Activated CD4-positive, alpha-beta T cell treated with anti-CD3 and anti-CD28 coated beads for 36 hours (primary cell): ENCODE measurements at regions not wholly inside any gene's neighbourhood (a gene's known extent, or its start where the extent isn't known, plus 50 kb on each side); places are given as distances from the start of the nearest gene placed in this dataset.

ENCODE experiments used
- ATAC-seq: fragments of 200-7000 bp; cut with Tn5 transposase; one replicate; pipeline ENCODE4 v1.10.0; 2021; ENCODE audit warnings: mild to moderate bottlenecking, moderate library complexity
- CTCF ChIA-PET: fragments of 350-600 bp; sonication (Branson Sonifier 250); formaldehyde crosslinking; loops from one replicate; lab custom pipeline; 2021; ENCODE audit warnings: antibody characterized with exemption; lab: Charles Lee
- POLR2A ChIA-PET: fragments of 350-600 bp; sonication (Branson Sonifier 250); formaldehyde crosslinking; loops from one replicate; lab custom pipeline; 2021; ENCODE audit warnings: antibody characterized with exemption, inconsistent platforms; lab: Charles Lee
- DNase-seq: peaks from one replicate; pipeline ENCODE4 v3.0.0-alpha.2; 2020
- H3K27ac Mint-ChIP-seq: one replicate; pipeline ENCODE4 v1.8.0; 2021; ENCODE audit warnings: mixed read lengths
- H3K27me3 Mint-ChIP-seq: one replicate; pipeline ENCODE4 v1.8.0; 2021; ENCODE audit warnings: mixed read lengths
- H3K36me3 Mint-ChIP-seq: one replicate; pipeline ENCODE4 v1.8.0; 2021; ENCODE audit warnings: low read depth, mixed read lengths
- H3K4me1 Mint-ChIP-seq: one replicate; pipeline ENCODE4 v1.8.0; 2021; ENCODE audit warnings: mixed read lengths
- H3K4me3 Mint-ChIP-seq: one replicate; pipeline ENCODE4 v1.8.0; 2021; ENCODE audit warnings: mild to moderate bottlenecking, moderate library complexity, mixed read lengths
- H3K9me3 Mint-ChIP-seq: one replicate; pipeline ENCODE4 v1.8.0; 2021; ENCODE audit warnings: low read depth, mixed read lengths
- intact Hi-C, 2 experiments: fragments of 100-400 bp; cut with DNase I in 1 of 2; cut with micrococcal nuclease in 1 of 2; formaldehyde crosslinking; loops; one replicate each; pipeline versions ENCODE4 v1.14.2 to v1.15.1; 2022 to 2024; cut with DNase I, micrococcal nuclease

DNA sequence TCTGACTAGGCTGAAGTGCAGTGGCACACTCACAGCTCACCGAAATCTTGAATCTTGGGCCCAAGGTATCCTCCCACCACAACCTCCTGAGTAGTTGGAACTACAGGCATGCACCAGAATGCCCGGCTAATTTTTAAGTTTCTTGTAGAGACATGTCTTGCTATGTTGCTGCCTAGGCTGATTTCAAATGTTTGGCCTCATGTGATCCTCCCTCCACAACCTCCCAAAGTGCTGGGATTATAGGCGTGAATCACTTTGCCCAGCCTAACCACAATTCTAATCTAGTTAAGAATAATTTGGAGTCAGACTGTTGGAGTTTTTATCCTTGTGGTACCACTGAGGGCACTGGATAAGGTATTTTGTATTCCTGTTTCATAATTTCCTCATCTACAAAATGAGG lies 317.5 kb upstream of the AGA start:
- CTCF ChIA-PET, result interaction anchor here (0.7 kb wide), 1 partner anchor 39 kb away, joined by 3 read pairs; no protein-coding TSS in a partner anchor
- no peaks in the 10 kb centered on the region for H3K4me1 Mint-ChIP-seq
- DNase-seq, result no peak
- H3K27me3 Mint-ChIP-seq, result no peaks in the 10 kb centered on the region
- H3K9me3 Mint-ChIP-seq, result no peaks in the 10 kb centered on the region
- H3K4me3 Mint-ChIP-seq, result no peak overlapping the region
- POLR2A ChIA-PET, result no interaction called here
- intact Hi-C loops, result no loop called here
- no peaks in the 10 kb centered on the region for H3K36me3 Mint-ChIP-seq
- H3K27ac Mint-ChIP-seq, result no peak overlapping the region
- ATAC-seq, result no peak

DNA sequence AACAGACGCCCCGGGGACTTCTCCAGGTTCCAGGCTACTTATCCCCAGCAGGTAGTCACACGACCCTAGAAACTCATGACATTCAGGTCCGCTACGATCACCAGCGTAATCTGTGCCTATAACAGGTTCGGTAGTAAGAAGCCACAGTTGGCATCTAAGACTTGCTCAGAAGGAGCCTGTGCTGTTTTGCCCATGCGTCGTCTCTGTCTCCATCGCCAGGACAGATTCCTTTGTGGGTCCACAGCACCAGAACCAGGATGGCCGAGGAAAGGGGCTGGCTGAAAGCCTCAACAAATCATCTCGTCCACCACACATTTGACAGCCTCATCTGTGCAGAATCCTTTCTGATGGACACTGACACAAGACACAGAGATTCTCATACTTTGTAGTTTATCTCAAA lies 319.5 kb upstream of the AGA start:
- no peak overlapping the region for H3K4me3 Mint-ChIP-seq
- CTCF ChIA-PET, result interaction anchor here (0.6 kb wide), 1 partner anchor 105 kb away, joined by 4 read pairs; no protein-coding TSS in a partner anchor
- no peaks in the 10 kb centered on the region for H3K4me1 Mint-ChIP-seq
- intact Hi-C loops, result no loop called here
- POLR2A ChIA-PET, result no interaction called here
- DNase-seq (no peak), ATAC-seq (no peak)
- H3K27ac Mint-ChIP-seq, result no peak overlapping the region
- no peaks in the 10 kb centered on the region for H3K9me3 Mint-ChIP-seq
- no peaks in the 10 kb centered on the region for H3K27me3 Mint-ChIP-seq
- no peaks in the 10 kb centered on the region for H3K36me3 Mint-ChIP-seq

DNA sequence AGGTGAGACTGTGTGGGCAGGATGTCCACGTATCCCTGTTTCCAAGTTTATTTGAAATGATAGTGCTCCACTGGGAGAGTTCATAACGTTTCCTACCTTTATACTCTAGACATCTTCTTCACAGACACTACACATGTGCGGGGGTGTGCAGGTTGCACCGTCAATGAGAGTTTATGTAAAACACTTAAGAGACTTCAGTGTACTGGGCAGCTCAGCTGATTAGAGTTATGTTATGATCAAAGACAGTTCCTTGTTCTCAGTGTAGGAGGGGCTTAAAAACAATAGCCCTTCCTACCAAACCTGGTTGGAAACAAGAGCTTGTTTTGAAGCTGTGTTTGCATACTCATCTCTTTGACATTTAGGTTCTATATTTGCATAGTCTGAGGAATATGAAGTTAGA lies 326.9 kb upstream of the AGA start:
- Mint-ChIP-seq H3K9me3 (no peaks in the 10 kb centered on the region), H3K4me1 (no peaks in the 10 kb centered on the region), H3K36me3 (no peaks in the 10 kb centered on the region), H3K27ac (no peak overlapping the region), H3K4me3 (no peak overlapping the region), H3K27me3 (peaks cover 2% of the 10 kb centered on the region)
- ChIA-PET POLR2A (no interaction called here), CTCF (interaction anchor here (0.6 kb wide), 1 partner anchor 473 kb away, joined by 3 read pairs; no protein-coding TSS in a partner anchor)
- intact Hi-C loops, result no loop called here
- DNase-seq, result no peak
- ATAC-seq, result no peak

DNA sequence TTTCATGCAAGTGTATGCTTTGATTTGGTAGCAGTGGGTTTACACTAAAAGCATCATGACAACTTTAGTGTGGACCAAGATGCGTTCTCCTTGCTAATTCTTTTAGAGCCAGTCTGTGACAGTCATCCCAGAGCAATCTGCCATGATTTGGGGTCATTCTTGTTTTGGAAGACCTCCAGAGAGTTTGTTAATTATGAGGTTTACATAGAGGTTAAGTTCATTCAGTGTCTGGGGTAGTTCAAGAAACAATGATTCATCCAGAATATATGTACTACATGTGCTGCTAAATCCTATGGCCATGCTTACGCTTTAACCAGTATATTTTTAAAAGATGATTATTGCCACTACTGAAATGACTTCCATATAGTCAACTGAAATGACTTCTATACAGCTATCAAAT lies 328.5 kb upstream of the AGA start:
- ATAC-seq (no peak), DNase-seq (no peak)
- H3K27ac Mint-ChIP-seq, result no peak overlapping the region
- intact Hi-C loops, result no loop called here
- ChIA-PET POLR2A (interaction anchor here (0.6 kb wide), 1 partner anchor 292 kb away, joined by 7 read pairs; no protein-coding TSS in a partner anchor), CTCF (no interaction called here)
- H3K9me3 Mint-ChIP-seq, result no peaks in the 10 kb centered on the region
- no peak overlapping the region for H3K4me3 Mint-ChIP-seq
- peaks cover 2% of the 10 kb centered on the region for H3K27me3 Mint-ChIP-seq
- no peaks in the 10 kb centered on the region for H3K36me3 Mint-ChIP-seq
- H3K4me1 Mint-ChIP-seq, result no peaks in the 10 kb centered on the region

DNA sequence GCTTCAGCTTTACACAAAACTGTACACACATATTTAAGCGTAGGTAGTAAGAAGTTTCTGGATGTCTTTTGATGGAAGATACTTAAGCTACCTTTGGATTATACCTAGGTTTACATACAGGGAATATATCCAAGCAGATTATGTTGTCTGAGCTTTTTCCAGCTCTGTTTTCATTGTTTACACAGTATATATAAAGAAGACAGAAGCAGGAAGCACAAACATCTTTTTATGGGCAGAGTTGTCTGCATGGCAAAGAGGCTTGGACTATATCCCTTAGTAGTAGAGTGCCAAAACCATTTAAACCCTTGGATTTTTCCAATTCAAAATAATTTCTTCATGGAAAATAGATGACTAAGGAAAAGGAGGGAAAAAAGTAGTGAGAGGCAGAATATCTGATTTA lies 329.4 kb upstream of the AGA start:
- peaks cover 3% of the 10 kb centered on the region for H3K27me3 Mint-ChIP-seq
- no peak for DNase-seq
- no peaks in the 10 kb centered on the region for H3K36me3 Mint-ChIP-seq
- no peak for ATAC-seq
- no peak overlapping the region for H3K27ac Mint-ChIP-seq
- H3K4me1 Mint-ChIP-seq, result no peaks in the 10 kb centered on the region
- ChIA-PET POLR2A (interaction anchor here (0.6 kb wide), 1 partner anchor 291 kb away, joined by 7 read pairs; no protein-coding TSS in a partner anchor), CTCF (no interaction called here)
- intact Hi-C loops, result no loop called here
- no peak overlapping the region for H3K4me3 Mint-ChIP-seq
- H3K9me3 Mint-ChIP-seq, result no peaks in the 10 kb centered on the region

DNA sequence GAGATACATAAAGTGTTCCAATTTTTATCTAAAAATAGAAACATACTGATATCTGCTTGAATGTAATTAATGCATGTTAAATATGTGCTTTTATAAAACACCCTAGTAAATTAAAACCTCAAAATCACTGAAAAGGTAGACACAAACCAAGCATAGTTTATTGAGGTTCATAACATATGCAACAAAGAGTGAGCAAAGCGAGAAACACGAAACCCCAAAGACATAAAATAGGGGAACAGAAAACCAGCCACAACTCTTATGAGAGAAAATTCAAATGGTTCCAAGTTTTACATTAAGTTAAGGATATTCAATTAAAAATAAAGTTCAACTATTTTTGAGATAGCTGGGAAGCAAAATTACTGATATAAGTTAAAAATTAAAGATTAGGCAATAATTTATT lies 336.4 kb upstream of the AGA start:
- ChIA-PET POLR2A (no interaction called here), CTCF (no interaction called here)
- DNase-seq, result no peak
- intact Hi-C loops, result no loop called here
- Mint-ChIP-seq H3K4me1 (no peaks in the 10 kb centered on the region), H3K9me3 (no peaks in the 10 kb centered on the region), H3K27me3 (peaks cover 7% of the 10 kb centered on the region), H3K4me3 (no peak overlapping the region), H3K36me3 (no peaks in the 10 kb centered on the region), H3K27ac (no peak overlapping the region)
- ATAC-seq, result no peak

DNA sequence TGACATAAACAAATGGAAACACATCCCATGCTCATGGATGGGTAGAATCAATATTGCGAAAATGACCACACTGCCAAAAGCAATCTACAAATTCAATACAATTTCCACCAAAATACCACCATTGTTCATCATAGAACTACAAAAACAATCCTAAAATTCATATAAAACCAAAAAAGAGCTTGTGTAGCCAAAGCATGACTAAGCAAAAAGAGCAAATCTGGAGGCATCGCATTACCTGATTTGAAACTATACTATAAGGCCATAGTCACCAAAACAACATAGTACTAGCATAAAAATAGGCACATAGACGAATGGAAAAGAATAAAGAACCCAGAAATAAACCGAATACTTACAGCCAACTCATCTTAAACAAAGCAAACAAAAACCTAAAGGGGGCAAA lies 342.8 kb upstream of the AGA start:
- no peak overlapping the region for H3K4me3 Mint-ChIP-seq
- H3K36me3 Mint-ChIP-seq, result no peaks in the 10 kb centered on the region
- ChIA-PET CTCF (no interaction called here), POLR2A (no interaction called here)
- intact Hi-C loops, result no loop called here
- ATAC-seq (no peak), DNase-seq (no peak)
- H3K4me1 Mint-ChIP-seq, result no peaks in the 10 kb centered on the region
- H3K9me3 Mint-ChIP-seq, result no peaks in the 10 kb centered on the region
- peaks cover 3% of the 10 kb centered on the region for H3K27me3 Mint-ChIP-seq
- H3K27ac Mint-ChIP-seq, result no peak overlapping the region

DNA sequence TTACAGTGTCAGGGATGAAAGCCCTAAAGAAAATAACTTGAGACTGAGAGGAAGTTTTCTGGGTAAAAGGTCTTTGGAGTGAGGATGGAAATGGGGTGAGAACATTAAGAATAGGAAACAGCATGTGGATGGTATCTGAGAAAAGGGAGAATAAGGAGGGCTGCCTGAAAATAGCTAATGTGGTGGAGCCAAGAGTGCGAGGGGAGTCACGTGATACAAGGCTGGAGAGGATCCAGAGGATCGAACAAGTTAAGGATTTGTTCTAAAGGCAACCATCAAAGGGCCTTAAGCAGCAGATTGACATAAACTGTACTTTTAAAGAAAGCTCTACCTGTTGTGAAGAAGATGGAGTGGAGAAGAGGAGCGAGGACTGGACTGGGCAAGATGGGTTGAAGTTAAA lies 347.4 kb upstream of the AGA start:
- H3K27ac Mint-ChIP-seq, result no peak overlapping the region
- CTCF ChIA-PET, result no interaction called here
- intact Hi-C loops, result no loop called here
- DNase-seq, result no peak
- POLR2A ChIA-PET, result no interaction called here
- H3K9me3 Mint-ChIP-seq, result no peaks in the 10 kb centered on the region
- H3K36me3 Mint-ChIP-seq, result no peaks in the 10 kb centered on the region
- no peak for ATAC-seq
- H3K4me1 Mint-ChIP-seq, result no peaks in the 10 kb centered on the region
- H3K4me3 Mint-ChIP-seq, result no peak overlapping the region
- peaks cover 2% of the 10 kb centered on the region for H3K27me3 Mint-ChIP-seq

DNA sequence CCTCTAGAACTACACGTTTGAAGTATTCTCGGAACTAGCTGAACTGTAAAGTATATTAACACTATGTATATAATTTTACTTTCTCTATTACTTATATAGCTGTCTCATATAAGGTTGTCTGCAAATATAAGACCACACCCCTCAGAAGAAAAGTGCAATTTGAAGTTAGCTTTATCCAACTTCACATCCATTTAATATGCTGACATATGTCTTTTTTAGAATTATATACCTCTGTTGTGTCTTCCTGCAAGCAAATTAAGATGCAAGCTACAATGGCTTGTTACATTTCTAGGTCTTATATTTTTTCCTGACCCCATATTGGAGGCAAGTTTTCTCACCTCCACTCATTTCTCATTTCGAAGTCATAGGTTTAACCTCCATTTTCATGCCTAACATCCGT lies 349.0 kb upstream of the AGA start:
- Mint-ChIP-seq H3K4me1 (no peaks in the 10 kb centered on the region), H3K27ac (no peak overlapping the region), H3K36me3 (no peaks in the 10 kb centered on the region), H3K27me3 (peaks cover 2% of the 10 kb centered on the region), H3K4me3 (no peak overlapping the region), H3K9me3 (no peaks in the 10 kb centered on the region)
- DNase-seq, result no peak
- POLR2A ChIA-PET, result no interaction called here
- CTCF ChIA-PET, result no interaction called here
- intact Hi-C loops, result no loop called here
- ATAC-seq, result no peak

DNA sequence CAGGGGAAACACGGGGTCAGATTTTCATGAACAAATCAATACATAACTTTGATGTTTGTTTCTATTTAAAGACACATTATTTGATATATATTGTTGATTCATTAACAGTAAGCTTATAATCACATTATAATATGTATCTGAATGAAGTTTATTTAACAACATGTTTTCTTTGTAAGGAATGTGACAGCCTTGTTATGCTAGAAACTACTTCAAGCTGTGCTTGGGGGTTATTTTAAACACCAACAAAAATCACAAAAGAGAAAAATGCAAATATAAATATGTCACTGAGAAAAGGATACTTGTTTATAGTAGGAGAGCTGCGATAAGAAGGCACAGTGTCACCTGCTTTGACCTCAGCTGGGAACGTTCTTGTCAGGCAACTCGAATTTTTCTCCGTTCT lies 354.6 kb upstream of the AGA start:
- Mint-ChIP-seq H3K4me1 (no peaks in the 10 kb centered on the region), H3K27ac (no peak overlapping the region), H3K27me3 (peaks cover 4% of the 10 kb centered on the region), H3K36me3 (no peaks in the 10 kb centered on the region), H3K4me3 (no peak overlapping the region), H3K9me3 (no peaks in the 10 kb centered on the region)
- POLR2A ChIA-PET, result no interaction called here
- CTCF ChIA-PET, result no interaction called here
- DNase-seq, result no peak
- no peak for ATAC-seq
- intact Hi-C loops, result no loop called here

DNA sequence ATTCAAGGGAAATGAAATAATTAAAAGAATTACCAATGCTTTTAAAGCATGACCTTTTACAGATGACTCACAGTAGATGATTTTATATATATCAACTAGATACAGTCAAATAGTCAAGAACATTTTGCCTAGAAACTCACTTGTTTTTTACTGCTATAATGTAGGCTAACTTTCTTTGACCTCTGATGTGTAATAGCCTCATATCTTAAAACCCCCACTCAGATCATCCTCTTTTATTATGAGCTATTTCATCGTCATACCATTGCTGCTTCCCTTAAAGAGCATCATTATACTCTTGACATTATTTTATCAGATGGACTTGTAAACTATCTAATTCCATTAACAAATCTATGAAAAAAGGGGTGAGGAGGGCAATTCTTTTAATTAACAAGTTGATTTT lies 355.9 kb upstream of the AGA start:
- no peak overlapping the region for H3K27ac Mint-ChIP-seq
- H3K36me3 Mint-ChIP-seq, result no peaks in the 10 kb centered on the region
- DNase-seq, result no peak
- no peak for ATAC-seq
- POLR2A ChIA-PET, result no interaction called here
- no peaks in the 10 kb centered on the region for H3K9me3 Mint-ChIP-seq
- no peak overlapping the region for H3K4me3 Mint-ChIP-seq
- intact Hi-C loops, result no loop called here
- CTCF ChIA-PET, result interaction anchor here (0.7 kb wide), 1 partner anchor 38 kb away, joined by 3 read pairs; no protein-coding TSS in a partner anchor
- H3K27me3 Mint-ChIP-seq, result peaks cover 2% of the 10 kb centered on the region
- no peaks in the 10 kb centered on the region for H3K4me1 Mint-ChIP-seq

DNA sequence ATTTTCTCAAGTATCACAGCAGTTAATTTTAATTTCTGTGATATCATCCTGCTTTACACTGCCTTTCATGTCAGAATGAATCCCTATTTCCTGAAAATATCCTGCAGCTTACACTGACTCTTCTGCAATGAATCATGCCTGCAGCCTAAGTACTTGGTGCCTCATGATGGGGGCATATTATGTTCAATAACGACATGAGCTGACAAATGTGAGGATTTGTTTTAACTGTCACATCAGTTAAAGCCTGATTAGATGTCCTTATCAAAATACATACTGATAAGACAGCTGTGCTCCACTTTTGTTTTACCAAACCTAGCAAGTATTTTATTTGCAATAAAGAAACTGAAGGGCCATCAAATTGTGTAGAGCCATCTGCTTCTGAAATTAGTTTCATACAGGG lies 359.9 kb upstream of the AGA start:
- H3K4me1 Mint-ChIP-seq, result no peaks in the 10 kb centered on the region
- no peaks in the 10 kb centered on the region for H3K36me3 Mint-ChIP-seq
- H3K9me3 Mint-ChIP-seq, result no peaks in the 10 kb centered on the region
- CTCF ChIA-PET, result no interaction called here
- H3K27me3 Mint-ChIP-seq, result peaks cover 2% of the 10 kb centered on the region
- POLR2A ChIA-PET, result no interaction called here
- ATAC-seq, result no peak
- intact Hi-C loops, result no loop called here
- H3K27ac Mint-ChIP-seq, result no peak overlapping the region
- no peak for DNase-seq
- H3K4me3 Mint-ChIP-seq, result no peak overlapping the region

DNA sequence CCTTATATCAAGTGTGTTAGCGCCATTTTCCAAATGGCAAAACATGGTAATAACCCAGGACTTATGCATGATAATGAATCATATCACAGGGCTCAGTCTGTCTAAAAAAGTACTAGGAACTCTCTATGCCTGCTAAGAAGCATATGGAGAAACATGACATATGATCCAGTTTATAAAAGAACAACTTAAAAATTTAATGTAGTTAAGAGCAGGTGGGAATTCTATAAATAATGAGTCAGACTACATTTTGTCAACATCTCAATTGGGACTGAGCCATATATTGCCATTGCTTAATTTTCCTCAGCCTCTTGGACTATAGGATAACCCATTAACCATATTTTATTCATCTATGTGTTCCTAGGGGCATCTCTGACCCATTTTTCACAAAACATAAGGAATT lies 360.4 kb upstream of the AGA start:
- Mint-ChIP-seq H3K36me3 (no peaks in the 10 kb centered on the region), H3K4me1 (no peaks in the 10 kb centered on the region), H3K9me3 (no peaks in the 10 kb centered on the region), H3K27ac (no peak overlapping the region), H3K4me3 (no peak overlapping the region), H3K27me3 (peaks cover 2% of the 10 kb centered on the region)
- POLR2A ChIA-PET, result no interaction called here
- DNase-seq, result no peak
- ATAC-seq, result no peak
- CTCF ChIA-PET, result no interaction called here
- intact Hi-C loops, result no loop called here
